Stimulated activated CD8-positive, alpha-beta memory T cell treated with anti-CD3 and anti-CD28 coated beads, Interleukin-7, amount 100 ng/mL, for 4 hours (primary cell): ENCODE measurements at regions not wholly inside any gene's neighbourhood (a gene's known extent, or its start where the extent isn't known, plus 50 kb on each side); places are given as distances from the start of the nearest gene placed in this dataset.

ENCODE experiments used
- DNase-seq, 2 donors: peaks; one replicate each; pipeline ENCODE4 v3.0.0-alpha.2; 2020; ENCODE audit warnings: low read depth in 2 of 2

DNA sequence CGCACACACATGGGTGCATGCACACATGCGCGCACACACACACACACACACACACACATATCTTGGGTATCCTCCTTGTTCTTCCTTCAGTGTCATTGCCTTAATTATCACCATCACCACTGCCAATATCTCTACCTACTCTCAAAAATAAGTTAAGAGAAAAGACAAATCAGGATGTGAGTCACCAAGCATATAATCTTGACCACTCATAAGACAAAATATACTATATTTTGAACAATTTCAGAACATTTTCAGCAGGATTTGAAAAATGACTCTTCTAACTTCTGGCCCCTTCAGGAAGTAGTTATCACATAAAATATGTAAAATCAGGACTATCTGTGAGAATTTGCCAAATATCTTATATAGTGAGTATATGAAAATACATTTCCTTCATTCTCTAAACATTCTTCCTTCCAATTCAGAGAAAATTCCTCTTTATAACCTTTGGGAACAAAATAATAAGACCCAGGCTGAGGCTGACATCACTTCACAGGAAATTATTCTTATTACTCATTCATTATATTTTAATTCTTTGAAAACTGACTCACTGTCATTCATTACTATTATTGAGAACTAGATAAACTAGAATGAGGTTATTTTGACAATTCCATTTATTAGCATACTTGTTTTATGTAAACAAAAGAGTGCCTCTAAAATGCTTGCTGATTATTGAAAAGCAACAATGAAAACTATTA is 772.0 kb upstream of the ACO1 start:
- no peak for DNase-seq

- DNase-seq: no peak
Observed at GRCh38 chr9:31615966-31616365, 768.5 kb upstream of the ACO1 start.

DNA sequence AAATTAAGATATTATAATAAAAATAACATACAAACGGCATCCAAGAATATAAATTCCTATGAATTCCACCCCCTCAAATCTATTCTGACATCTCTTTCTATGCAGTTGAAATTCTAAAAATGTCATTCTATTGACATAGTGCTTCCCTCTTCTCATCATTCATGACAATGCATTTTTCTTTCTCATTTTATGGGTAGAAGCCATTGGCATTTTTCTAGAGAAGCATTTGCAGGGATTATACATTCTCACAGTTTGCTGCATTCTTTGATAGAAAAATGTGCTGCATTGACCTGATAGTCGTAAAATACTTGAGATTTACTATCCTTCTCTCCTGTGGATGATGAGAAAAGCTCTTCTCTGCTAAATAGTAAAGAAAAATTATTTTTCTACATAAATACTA is 760.9 kb upstream of the ACO1 start:
- no peak for DNase-seq

DNA sequence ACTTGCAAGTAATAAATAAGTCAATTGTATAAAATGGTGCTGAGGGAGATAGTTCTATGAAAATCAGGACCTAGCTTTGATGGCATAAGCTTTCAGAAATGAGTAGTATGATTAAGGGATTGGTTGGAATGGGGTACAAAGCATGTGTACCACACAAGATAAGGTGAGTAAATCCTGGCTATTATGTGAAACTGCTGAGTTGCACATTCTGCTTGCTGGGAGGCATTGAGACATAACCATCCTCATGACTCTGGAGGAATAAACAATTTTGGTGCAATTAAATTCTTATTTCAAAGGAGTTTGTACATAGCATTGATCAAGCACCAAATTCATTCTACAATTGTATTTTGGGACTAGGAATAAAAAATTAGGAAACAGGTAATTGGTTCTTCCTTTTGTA is 755.2 kb upstream of the ACO1 start:
- DNase-seq: no peak

- no peak for DNase-seq
Observed at GRCh38 chr9:31637265-31637664, 747.2 kb upstream of the ACO1 start.

DNA sequence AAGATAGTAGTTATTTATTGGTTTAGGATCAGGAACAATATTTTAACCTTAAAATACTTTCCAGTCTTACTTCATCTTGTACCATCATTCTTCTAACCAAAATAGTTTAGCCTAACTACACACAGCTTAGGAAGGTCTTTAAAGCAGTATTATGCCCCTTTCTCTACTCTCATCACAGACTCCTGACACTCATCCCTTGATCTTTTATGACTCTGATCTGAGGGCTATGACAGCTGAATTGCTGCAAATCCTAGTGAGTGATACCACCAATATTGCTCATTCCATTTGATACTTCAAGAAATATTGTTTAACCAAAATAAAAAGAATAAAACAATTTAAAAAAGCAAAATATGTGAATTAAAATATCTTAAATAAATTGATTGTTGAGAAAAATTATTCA is 746.6 kb upstream of the ACO1 start:
- no peak for DNase-seq

- no peak for DNase-seq
Observed at GRCh38 chr9:31639451-31639850, 745.0 kb upstream of the ACO1 start.

- DNase-seq: no peak
Observed at GRCh38 chr9:31669311-31669710, 715.1 kb upstream of the ACO1 start.

GRCh38 chr9:31671011-31671410 is 713.4 kb upstream of the ACO1 start:
- no peak for DNase-seq

DNA sequence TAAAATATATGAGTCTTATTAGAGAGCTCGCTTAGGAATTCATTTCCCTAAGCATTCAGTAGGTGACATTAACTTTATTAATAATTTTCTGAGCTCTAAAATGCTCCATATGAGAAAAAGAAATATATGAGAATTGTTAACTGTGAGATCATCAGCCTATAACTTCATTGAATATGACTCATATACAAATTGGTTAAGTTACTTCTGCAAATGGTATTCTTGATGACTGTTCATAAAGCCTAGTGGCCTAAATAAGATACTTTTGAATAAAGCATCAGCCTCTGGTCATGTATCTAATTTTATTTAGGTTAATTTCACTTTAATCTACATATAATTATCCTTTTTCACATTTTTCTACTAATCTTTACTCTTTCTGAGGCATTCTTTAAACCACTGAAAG is 710.2 kb upstream of the ACO1 start:
- DNase-seq: no peak

DNA sequence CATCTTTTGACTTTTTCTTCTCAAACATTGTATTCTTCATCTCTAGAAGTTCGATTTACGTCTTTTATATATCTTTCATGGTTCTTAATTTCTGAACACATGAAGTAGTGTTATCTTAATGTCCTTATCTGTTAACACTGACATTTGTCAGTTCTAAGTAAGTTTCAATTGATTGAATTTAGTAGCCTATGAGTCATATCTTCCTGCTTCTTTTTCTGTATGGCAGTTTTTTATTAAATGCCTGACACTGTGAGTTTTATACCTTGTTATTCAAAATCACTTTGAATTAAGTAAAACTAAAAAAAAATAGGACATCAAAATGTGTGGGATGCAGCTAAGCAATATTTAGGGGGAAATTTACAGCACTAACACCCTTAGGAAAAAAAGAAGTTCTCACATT is 707.0 kb upstream of the ACO1 start:
- DNase-seq: no peak

- no peak for DNase-seq
Observed at GRCh38 chr9:31677877-31678276, 706.6 kb upstream of the ACO1 start.

DNA sequence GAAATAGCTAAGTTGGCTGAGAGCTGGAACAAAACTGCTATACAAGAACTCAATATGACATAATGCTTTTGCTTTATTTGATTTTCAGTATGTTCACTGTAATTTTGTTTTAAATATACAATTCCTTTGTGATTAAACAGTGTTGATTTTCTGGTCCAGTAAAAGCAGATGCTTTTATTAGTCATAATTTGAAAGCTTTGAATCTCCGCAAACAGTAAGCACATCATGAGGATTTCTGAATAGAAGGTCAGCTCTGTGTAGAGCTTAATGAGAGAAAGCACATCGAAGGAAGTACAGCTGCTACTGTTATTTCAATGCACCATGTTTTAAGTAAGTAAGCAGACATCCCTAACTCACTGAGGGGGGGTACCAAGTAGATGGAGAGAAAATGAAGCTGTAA is 701.3 kb upstream of the ACO1 start:
- DNase-seq: no peak

DNA sequence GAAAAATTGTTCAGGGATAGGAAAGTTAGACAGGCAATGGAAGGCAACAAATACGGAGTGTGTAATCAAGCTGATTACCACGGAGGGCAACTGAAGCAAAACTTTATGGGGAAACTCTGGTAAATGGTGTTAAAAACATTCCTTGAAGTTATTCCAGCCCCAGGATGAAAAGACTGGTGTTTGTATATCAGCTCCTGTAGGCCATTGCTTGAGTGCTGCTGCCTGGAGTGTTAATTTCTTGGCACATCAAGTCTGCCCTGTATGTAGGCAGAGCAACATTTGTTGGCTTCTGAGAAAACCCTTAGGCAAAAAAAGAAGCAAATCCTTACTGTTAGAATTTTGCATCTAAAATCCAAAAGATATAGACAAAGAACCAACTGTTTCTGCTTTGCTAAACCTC is 686.5 kb upstream of the ACO1 start:
- DNase-seq: no peak

DNA sequence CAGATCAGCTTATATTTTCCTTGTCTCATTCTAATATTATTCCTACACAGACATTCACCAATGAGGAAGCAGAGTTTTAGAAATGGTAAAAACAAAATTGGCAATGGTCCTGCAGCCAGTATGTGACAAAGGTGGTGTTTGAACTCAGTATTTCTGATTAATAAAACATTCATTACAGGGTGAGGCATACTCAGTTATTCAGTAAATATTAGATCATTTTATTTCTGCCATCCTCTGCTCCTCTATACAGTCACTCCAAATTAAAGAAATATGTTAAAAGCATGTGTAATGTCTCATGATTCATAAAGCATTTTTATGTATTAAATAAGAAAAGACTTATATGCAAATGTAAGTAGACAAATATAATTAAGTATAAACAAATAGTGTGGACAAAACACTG is 684.6 kb upstream of the ACO1 start:
- no peak for DNase-seq

- no peak for DNase-seq
Observed at GRCh38 chr9:31700252-31701045, 684.0 kb upstream of the ACO1 start.

DNA sequence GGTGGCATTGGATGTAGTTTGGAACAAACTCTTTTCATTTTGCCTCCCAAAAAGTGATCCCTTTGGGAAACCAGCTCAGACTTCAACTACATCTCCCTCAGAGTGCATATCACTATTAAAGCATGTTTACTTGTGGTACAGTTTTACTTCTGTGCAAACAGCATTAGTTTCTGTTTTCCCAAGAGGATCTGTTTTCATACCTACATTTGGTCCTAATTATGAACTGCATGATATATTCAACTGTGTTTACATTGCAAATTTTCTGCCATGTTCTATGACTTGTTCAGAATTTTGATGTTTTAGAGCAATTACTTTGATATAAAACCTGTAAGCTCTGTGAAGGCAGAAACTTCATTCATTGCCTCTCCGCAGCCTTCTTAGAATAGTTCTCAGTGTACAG is 681.5 kb upstream of the ACO1 start:
- no peak for DNase-seq

GRCh38 chr9:31715250-31715649 is 669.2 kb upstream of the ACO1 start:
- DNase-seq: no peak

GRCh38 chr9:31719262-31719661 is 665.2 kb upstream of the ACO1 start:
- no peak for DNase-seq

- DNase-seq: no peak
Observed at GRCh38 chr9:31730398-31730797, 654.0 kb upstream of the ACO1 start.

- DNase-seq: no peak
Observed at GRCh38 chr9:31733166-31733565, 651.3 kb upstream of the ACO1 start.

- no peak for DNase-seq
Observed at GRCh38 chr9:31736581-31737179, 647.8 kb upstream of the ACO1 start.

DNA sequence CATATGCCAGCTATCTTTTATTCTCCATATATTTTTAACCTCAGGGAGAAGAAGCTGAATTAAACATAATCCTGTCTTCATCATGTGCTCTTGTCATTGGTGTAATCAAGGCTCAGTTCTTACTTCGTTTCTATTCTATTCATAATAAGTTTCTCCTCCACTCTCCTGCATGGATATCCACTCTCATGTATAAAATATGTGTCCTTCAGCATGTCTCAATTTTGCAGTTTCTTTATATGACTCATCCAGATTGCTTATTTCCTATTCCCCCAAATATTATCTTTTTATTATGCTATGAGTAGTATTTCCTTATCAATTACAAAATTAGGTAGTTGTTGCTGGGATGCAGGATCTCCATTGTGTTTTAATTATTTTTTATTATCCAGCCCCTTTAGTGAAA is 643.7 kb upstream of the ACO1 start:
- no peak for DNase-seq
